SK-N-SH treated with all-trans-retinoic acid at 6 μM for 48 hours (cell line): ENCODE measurements at regions not wholly inside any gene's neighbourhood (a gene's known extent, or its start where the extent isn't known, plus 50 kb on each side); places are given as distances from the start of the nearest gene placed in this dataset.

Experiments
- ATAC-seq: fragments of 200-7000 bp; cut with Tn5 transposase; 3 replicates; pipeline ENCODE4 v1.9.1; 2020; ENCODE audit warnings: mild to moderate bottlenecking, moderate library complexity
- ARNTL ChIP-seq: fragments of 450-650 bp; formaldehyde crosslinking; IDR thresholded peaks from 2 replicates; pipeline ENCODE4 v1.5.0; 2020; ENCODE audit warnings: low read depth, mild to moderate bottlenecking, moderate library complexity, borderline replicate concordance
- BACH2 ChIP-seq: fragments of 250-450 bp; sonication (Bioruptor Pico); IDR thresholded peaks from 2 replicates; pipeline ENCODE4 v1.9.0; 2021; ENCODE audit warnings: mild to moderate bottlenecking, borderline replicate concordance
- CREB5 ChIP-seq: fragments of 250-450 bp; sonication (Bioruptor Pico); IDR thresholded peaks from 2 replicates; pipeline ENCODE4 v1.5.1; 2020; ENCODE audit warnings: low read depth, mild to moderate bottlenecking, moderate library complexity
- CSDC2 ChIP-seq: fragments of 250-450 bp; sonication (Bioruptor Pico); IDR thresholded peaks from 2 replicates; pipeline ENCODE4 v1.5.0; 2020; ENCODE audit warnings: mild to moderate bottlenecking, moderate library complexity
- ESRRG ChIP-seq: fragments of 250-450 bp; sonication (Bioruptor Pico); IDR thresholded peaks from 2 replicates; pipeline ENCODE4 v1.6.1; 2021; ENCODE audit warnings: mild to moderate bottlenecking
- GLIS3 ChIP-seq: fragments of 250-450 bp; sonication (Bioruptor Pico); IDR thresholded peaks from 2 replicates; pipeline ENCODE4 v1.5.0; 2020; ENCODE audit warnings: mild to moderate bottlenecking, moderate library complexity
- ISL1 ChIP-seq: fragments of 250-450 bp; sonication (Bioruptor Pico); IDR thresholded peaks from 2 replicates; pipeline ENCODE4 v2.1.2; 2022; ENCODE audit warnings: mild to moderate bottlenecking, moderate library complexity
- OSR1 ChIP-seq: fragments of 250-450 bp; sonication (Bioruptor Pico); IDR thresholded peaks from 2 replicates; pipeline ENCODE4 v1.8.0; 2022; ENCODE audit warnings: moderate library complexity, mild to moderate bottlenecking, inconsistent platforms
- PATZ1 ChIP-seq: fragments of 250-450 bp; sonication (Bioruptor Pico); IDR thresholded peaks from 2 replicates; pipeline ENCODE4 v1.8.0; 2020; ENCODE audit warnings: mild to moderate bottlenecking, moderate library complexity, borderline replicate concordance
- POU6F1 ChIP-seq: fragments of 250-450 bp; sonication (Bioruptor Pico); IDR thresholded peaks from 2 replicates; pipeline ENCODE4 v1.8.0; 2021; ENCODE audit warnings: low read depth, mild to moderate bottlenecking, moderate library complexity, borderline replicate concordance
- PPARA ChIP-seq: fragments of 250-450 bp; sonication (Bioruptor Pico); IDR thresholded peaks from 2 replicates; pipeline ENCODE4 v1.5.0; 2020; ENCODE audit warnings: mild to moderate bottlenecking, borderline replicate concordance
- RARB ChIP-seq: fragments of 250-450 bp; sonication (Bioruptor Pico); IDR thresholded peaks from 2 replicates; pipeline ENCODE4 v1.8.0; 2021; ENCODE audit warnings: mild to moderate bottlenecking, moderate library complexity
- SNAI2 ChIP-seq: fragments of 250-450 bp; sonication (Bioruptor Pico); IDR thresholded peaks from 2 replicates; pipeline ENCODE4 v1.5.0; 2020; ENCODE audit warnings: mild to moderate bottlenecking, moderate library complexity
- TOX ChIP-seq: fragments of 250-450 bp; sonication (Bioruptor Pico); IDR thresholded peaks from 2 replicates; pipeline ENCODE4 v1.8.0; 2021; ENCODE audit warnings: mild to moderate bottlenecking, moderate library complexity, borderline replicate concordance
- TSHZ2 ChIP-seq: fragments of 250-450 bp; sonication (Bioruptor Pico); IDR thresholded peaks from 2 replicates; pipeline ENCODE4 v1.5.0; 2020; ENCODE audit warnings: mild to moderate bottlenecking, moderate library complexity
- ZC3H10 ChIP-seq: fragments of 250-450 bp; sonication (Bioruptor Pico); IDR thresholded peaks from 2 replicates; pipeline ENCODE4 v1.5.1; 2021; ENCODE audit warnings: mild to moderate bottlenecking, moderate library complexity
- ZFP3 ChIP-seq: fragments of 250-450 bp; sonication (Bioruptor Pico); IDR thresholded peaks from 2 replicates; pipeline ENCODE4 v1.5.0; 2020; ENCODE audit warnings: mild to moderate bottlenecking, moderate library complexity
- ZFP30 ChIP-seq: fragments of 450-650 bp; formaldehyde crosslinking; IDR thresholded peaks from 2 replicates; pipeline ENCODE4 v1.5.0; 2022; ENCODE audit warnings: mild to moderate bottlenecking, moderate library complexity
- ZNF565 ChIP-seq: fragments of 450-650 bp; formaldehyde crosslinking; conservative IDR thresholded peaks from 2 replicates; pipeline ENCODE4 v1.5.0; 2020; ENCODE audit warnings: low read depth, mild to moderate bottlenecking, moderate library complexity
- ZNF70 ChIP-seq: fragments of 450-650 bp; formaldehyde crosslinking; IDR thresholded peaks from 2 replicates; pipeline ENCODE4 v1.5.0; 2020; ENCODE audit warnings: mild to moderate bottlenecking, moderate library complexity
- ZNF8 ChIP-seq: fragments of 450-650 bp; formaldehyde crosslinking; IDR thresholded peaks from 2 replicates; pipeline ENCODE4 v1.5.0; 2020; ENCODE audit warnings: mild to moderate bottlenecking, moderate library complexity

- TF ChIP-seq POU6F1 (no peak), TOX (no peak), BACH2 (CRISPR knock-in tag) (no peak), ZNF565 (CRISPR knock-in tag) (no peak), ZNF70 (CRISPR knock-in tag) (no peak), OSR1 (CRISPR knock-in tag) (no peak), SNAI2 (CRISPR knock-in tag) (no peak), PPARA (CRISPR knock-in tag) (no peak)
These were observed 196.9 kb downstream of the ICOS start (continued) for GRCh38 chr2:204133476-204133875.

- no peak for ATAC-seq
- TF ChIP-seq RARB (CRISPR knock-in tag), result no peak
- no peak for TF ChIP-seq CREB5
- no peak for TF ChIP-seq ZNF8 (CRISPR knock-in tag)
- TF ChIP-seq ZNF565 (CRISPR knock-in tag), result no peak
- no peak for TF ChIP-seq TSHZ2
- TF ChIP-seq ESRRG, result no peak
- no peak for TF ChIP-seq ISL1 (CRISPR knock-in tag)
These were observed 197.9 kb downstream of the ICOS start for GRCh38 chr2:204134421-204134820.

- no peak for ATAC-seq
- TF ChIP-seq TSHZ2 (no peak), ZNF565 (CRISPR knock-in tag) (no peak), RARB (CRISPR knock-in tag) (no peak), CREB5 (no peak), POU6F1 (no peak), CSDC2 (CRISPR knock-in tag) (no peak), ARNTL (CRISPR knock-in tag) (no peak), TOX (no peak), ZFP3 (no peak), BACH2 (CRISPR knock-in tag) (no peak), GLIS3 (no peak), ZNF70 (CRISPR knock-in tag) (no peak), ESRRG (no peak), PATZ1 (no peak), ISL1 (CRISPR knock-in tag) (no peak), SNAI2 (CRISPR knock-in tag) (no peak), ZC3H10 (CRISPR knock-in tag) (no peak), ZFP30 (CRISPR knock-in tag) (no peak)
These were observed 199.2 kb downstream of the ICOS start for GRCh38 chr2:204135752-204136151.
